Stimulated activated CD8-positive, alpha-beta memory T cell treated with anti-CD3 and anti-CD28 coated beads, Interleukin-2, amount 100 ng/mL, for 48 hours (primary cell): ENCODE measurements at regions not wholly inside any gene's neighbourhood (a gene's known extent, or its start where the extent isn't known, plus 50 kb on each side); places are given as distances from the start of the nearest gene placed in this dataset.
"Not testable (repeated sequence)": the region's sequence is repeated elsewhere in the genome, so short reads cannot be mapped to it uniquely, and the experiment has no call there.

Experiments used
- DNase-seq, 2 donors: peaks; one replicate each; pipeline ENCODE4 v3.0.0-alpha.2; 2020; ENCODE audit warnings: low read depth in 2 of 2

GRCh38 chr10:64113375-64113774, 592.2 kb downstream of the REEP3 start:
- no peak for DNase-seq

GRCh38 chr10:64113792-64114191, 592.6 kb downstream of the REEP3 start:
- no peak for DNase-seq

GRCh38 chr10:64115471-64115870, 594.3 kb downstream of the REEP3 start:
- no peak for DNase-seq

GRCh38 chr10:64115908-64116643, 594.9 kb downstream of the REEP3 start:
- DNase-seq = no peak

- no peak for DNase-seq
Observed at GRCh38 chr10:64116707-64117106, 595.5 kb downstream of the REEP3 start.

GRCh38 chr10:64118736-64119135, 597.5 kb downstream of the REEP3 start:
- DNase-seq = no peak

- DNase-seq = not testable (repeated sequence)
Observed at GRCh38 chr10:64120301-64120980, 599.2 kb downstream of the REEP3 start.

GRCh38 chr10:64130152-64130551, 609.0 kb downstream of the REEP3 start:
- DNase-seq = no peak

- no peak for DNase-seq
Observed at GRCh38 chr10:64134676-64135075, 613.5 kb downstream of the REEP3 start.

GRCh38 chr10:64142395-64142794, 621.2 kb downstream of the REEP3 start:
- DNase-seq = no peak

- no peak for DNase-seq
Observed at GRCh38 chr10:64148607-64149006, 627.4 kb downstream of the REEP3 start.

GRCh38 chr10:64156166-64156565, 635.0 kb downstream of the REEP3 start:
- no peak for DNase-seq

- DNase-seq = no peak
Observed at GRCh38 chr10:64158551-64158950, 637.4 kb downstream of the REEP3 start.

GRCh38 chr10:64159910-64160872, 639.0 kb downstream of the REEP3 start:
- DNase-seq = no peak

GRCh38 chr10:64170791-64171190, 649.6 kb downstream of the REEP3 start:
- no peak for DNase-seq

- no peak for DNase-seq
Observed at GRCh38 chr10:64173826-64174225, 652.6 kb downstream of the REEP3 start.

GRCh38 chr10:64174666-64175255, 653.6 kb downstream of the REEP3 start:
- DNase-seq = no peak

- DNase-seq = no peak
Observed at GRCh38 chr10:64175271-64175962, 654.2 kb downstream of the REEP3 start.

GRCh38 chr10:64182671-64183070, 661.5 kb downstream of the REEP3 start:
- no peak for DNase-seq

- no peak for DNase-seq
Observed at GRCh38 chr10:64191286-64191685, 670.1 kb downstream of the REEP3 start.

- no peak for DNase-seq
Observed at GRCh38 chr10:64196638-64197315, 675.6 kb downstream of the REEP3 start.
